HuH-7.5 (cell line): ENCODE measurements at regions not wholly inside any gene's neighbourhood (a gene's known extent, or its start where the extent isn't known, plus 50 kb on each side); places are given as distances from the start of the nearest gene placed in this dataset.

Experiments used
- DNase-seq: peaks from one replicate; pipeline ENCODE4 v3.0.0; 2011; ENCODE audit warnings: low spot score

GRCh38 chr15:67000896-67001295, 64.5 kb upstream of the SMAD3 start:
- no peak for DNase-seq

- no peak for DNase-seq
Measured at GRCh38 chr15:67002368-67002767, 63.0 kb upstream of the SMAD3 start.

- DNase-seq = no peak
Measured at GRCh38 chr15:67003586-67003985, 61.8 kb upstream of the SMAD3 start.

GRCh38 chr15:67004142-67004541, 61.3 kb upstream of the SMAD3 start:
- no peak for DNase-seq

GRCh38 chr15:67005294-67005996, 60.0 kb upstream of the SMAD3 start:
- DNase-seq = no peak

GRCh38 chr15:67006083-67007065, 59.0 kb upstream of the SMAD3 start:
- DNase-seq = no peak

GRCh38 chr15:67009576-67010569, 55.5 kb upstream of the SMAD3 start:
- DNase-seq = no peak

GRCh38 chr15:67010898-67011616, 54.3 kb upstream of the SMAD3 start:
- DNase-seq = no peak

GRCh38 chr15:67011617-67012005, 53.8 kb upstream of the SMAD3 start:
- no peak for DNase-seq

GRCh38 chr15:67013696-67014095, 51.7 kb upstream of the SMAD3 start:
- no peak for DNase-seq
